ENCODE measurements at regions not wholly inside any gene's neighbourhood (a gene's known extent, or its start where the extent isn't known, plus 50 kb on each side); places are given as distances from the start of the nearest gene placed in this dataset.
"Not testable (repeated sequence)": the region's sequence is repeated elsewhere in the genome, so short reads cannot be mapped to it uniquely, and the experiment has no call there.

- H3K9me3 ChIP-seq = peaks cover 0 to 78% (median 7%) of the 10 kb centered on the region in 4 donors
- H3K4me3 ChIP-seq; H3K27ac ChIP-seq; DNase-seq (ENCODE audit: low spot score in 2 of 2); H3K4me1 ChIP-seq; H3K36me3 ChIP-seq; H3K27me3 ChIP-seq: not testable (repeated sequence)
- 82% methylated on average over 6 of the region's 6 CpGs for WGBS, 2 donors
These were observed 139.7 kb upstream of the TPTE start for GRCh38 chr21:10381687-10382060.

- H3K9me3 ChIP-seq = peaks cover 0 to 78% (median 9%) of the 10 kb centered on the region in 4 donors
These were observed 139.2 kb upstream of the TPTE start for GRCh38 chr21:10382135-10382534.

GRCh38 chr21:10382580-10382979, 138.8 kb upstream of the TPTE start:
- not testable (repeated sequence) for DNase-seq (ENCODE audit: low spot score in 2 of 2); H3K4me3 ChIP-seq; H3K27ac ChIP-seq; H3K4me1 ChIP-seq; H3K36me3 ChIP-seq; H3K27me3 ChIP-seq
- 69 to 71% methylated on average over 5 of the region's 5 CpGs for WGBS, 2 donors
- peaks cover 0 to 76% (median 10%) of the 10 kb centered on the region in 4 donors for H3K9me3 ChIP-seq

More at GRCh38 chr21:10382135-10382534, 139.2 kb upstream of the TPTE start:
- H3K27me3 ChIP-seq; H3K27ac ChIP-seq; H3K36me3 ChIP-seq; H3K4me3 ChIP-seq; H3K4me1 ChIP-seq; DNase-seq (ENCODE audit: low spot score in 2 of 2): not testable (repeated sequence)
- 64 to 77% methylated on average over 8 of the region's 8 CpGs for WGBS, 2 donors

DNA sequence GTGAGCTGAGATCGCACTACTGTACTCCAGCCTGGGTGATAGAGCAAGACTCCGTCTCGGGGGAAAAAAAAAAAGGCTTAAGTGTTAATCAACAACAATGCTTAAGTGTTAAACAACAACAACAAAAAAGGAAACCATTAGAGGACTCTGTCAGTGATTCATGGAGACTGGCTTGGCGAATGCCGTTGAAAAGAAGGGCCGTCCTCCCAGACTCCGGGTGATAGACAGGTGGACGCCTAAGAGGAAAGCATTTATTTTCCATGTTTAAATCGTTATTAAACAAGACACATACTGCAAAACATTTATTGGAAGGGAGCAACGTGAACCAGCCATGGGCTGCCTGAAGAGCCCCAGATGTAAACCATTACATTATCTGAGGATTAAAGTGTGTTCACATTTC, 137.8 kb upstream of the TPTE start:
- not testable (repeated sequence) for H3K4me1 ChIP-seq, H3K36me3 ChIP-seq, H3K27me3 ChIP-seq, H3K4me3 ChIP-seq, H3K27ac ChIP-seq
- WGBS, 2 donors = 77 to 79% methylated on average over 10 of the region's 10 CpGs
- DNase-seq (ENCODE audit: low spot score in 2 of 2) = peak in 1 of 2 donors; percentile 2
- peaks cover 0 to 75% (median 11%) of the 10 kb centered on the region in 4 donors for H3K9me3 ChIP-seq

- WGBS, 2 donors = 45 to 58% methylated on average over 3 of the region's 3 CpGs
- peaks cover 0 to 76% (median 15%) of the 10 kb centered on the region in 4 donors for H3K9me3 ChIP-seq
These were observed 137.0 kb upstream of the TPTE start for GRCh38 chr21:10384304-10384861.

GRCh38 chr21:10385202-10385601, 136.2 kb upstream of the TPTE start:
- peak in 1 of 2 donors; percentile 2 for DNase-seq (ENCODE audit: low spot score in 2 of 2)
- H3K36me3 ChIP-seq, H3K27me3 ChIP-seq, H3K27ac ChIP-seq, H3K4me3 ChIP-seq, H3K4me1 ChIP-seq: not testable (repeated sequence)
- WGBS, 2 donors = 81 to 82% methylated on average over 3 of the region's 3 CpGs
- peaks cover 0 to 73% (median 17%) of the 10 kb centered on the region in 4 donors for H3K9me3 ChIP-seq

More at GRCh38 chr21:10384304-10384861, 137.0 kb upstream of the TPTE start:
- H3K27ac ChIP-seq, H3K36me3 ChIP-seq, H3K4me1 ChIP-seq, H3K27me3 ChIP-seq, H3K4me3 ChIP-seq: not testable (repeated sequence)
- peak in 1 of 2 donors; percentile 1 for DNase-seq (ENCODE audit: low spot score in 2 of 2)

- H3K27ac ChIP-seq; H3K27me3 ChIP-seq; DNase-seq (ENCODE audit: low spot score in 2 of 2); H3K4me1 ChIP-seq; H3K36me3 ChIP-seq; H3K4me3 ChIP-seq: not testable (repeated sequence)
- H3K9me3 ChIP-seq = peaks cover 0 to 72% (median 15%) of the 10 kb centered on the region in 4 donors
- WGBS, 2 donors = 63 to 67% methylated on average over 13 of the region's 13 CpGs
These were observed 135.4 kb upstream of the TPTE start for GRCh38 chr21:10385898-10386527.

- H3K9me3 ChIP-seq = peaks cover 0 to 68% (median 17%) of the 10 kb centered on the region in 4 donors
- H3K36me3 ChIP-seq; H3K4me1 ChIP-seq; H3K27ac ChIP-seq; H3K4me3 ChIP-seq; H3K27me3 ChIP-seq; DNase-seq (ENCODE audit: low spot score in 2 of 2): not testable (repeated sequence)
- WGBS, 2 donors = 41 to 66% methylated on average over 3 of the region's 3 CpGs
These were observed 133.5 kb upstream of the TPTE start for GRCh38 chr21:10387692-10388450.

DNA sequence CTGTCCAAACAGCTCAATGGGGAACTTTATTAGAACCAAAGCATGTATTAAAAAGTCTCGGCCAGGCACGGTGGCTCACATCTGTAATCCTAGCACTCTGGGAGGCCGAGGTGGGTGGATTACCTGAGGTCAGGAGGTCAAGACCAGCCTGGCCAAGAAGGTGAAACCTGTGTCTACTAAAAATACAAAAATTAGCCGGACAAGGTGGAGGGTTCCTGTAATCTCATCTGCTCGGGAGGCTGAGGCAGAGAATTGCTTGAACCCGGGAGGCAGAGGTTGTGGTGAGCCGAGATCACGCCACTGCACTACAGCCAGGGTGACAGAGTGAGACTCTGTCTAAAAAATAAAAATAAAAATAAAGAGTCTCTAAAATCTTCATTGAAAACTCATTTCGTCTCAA, 132.8 kb upstream of the TPTE start:
- 63 to 65% methylated on average over 9 of the region's 9 CpGs for WGBS, 2 donors
- H3K4me3 ChIP-seq; H3K27ac ChIP-seq; H3K36me3 ChIP-seq; DNase-seq (ENCODE audit: low spot score in 2 of 2); H3K4me1 ChIP-seq; H3K27me3 ChIP-seq: not testable (repeated sequence)
- peaks cover 0 to 62% (median 17%) of the 10 kb centered on the region in 4 donors for H3K9me3 ChIP-seq

DNA sequence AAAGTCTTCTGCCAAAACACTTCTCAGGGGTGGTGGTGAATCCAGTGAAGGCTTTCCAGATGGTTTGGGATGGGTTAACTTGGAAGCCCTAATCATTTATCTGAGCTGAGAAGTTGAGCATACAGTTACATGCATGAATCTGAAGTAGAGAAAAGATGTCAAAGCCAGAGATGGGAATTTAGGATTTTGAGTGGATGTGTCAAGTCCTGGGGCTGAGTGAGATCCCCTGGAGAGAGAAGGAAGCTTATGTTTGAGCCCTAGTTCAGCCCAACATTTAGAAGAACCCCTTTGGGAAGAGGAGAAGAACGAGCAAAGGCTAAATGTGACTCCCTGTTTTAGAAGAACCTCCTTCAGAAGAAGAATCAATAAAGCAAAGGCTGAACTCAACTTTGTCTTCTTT, 129.1 kb upstream of the TPTE start:
- WGBS, 2 donors = 67% methylated on average over 1 of the region's 1 CpG; no CpG with 5 or more reads in 1 of the 2 donors
- peaks cover 0 to 38% (median 11%) of the 10 kb centered on the region in 4 donors for H3K9me3 ChIP-seq
- H3K4me1 ChIP-seq; DNase-seq (ENCODE audit: low spot score in 2 of 2); H3K4me3 ChIP-seq; H3K36me3 ChIP-seq; H3K27me3 ChIP-seq; H3K27ac ChIP-seq: not testable (repeated sequence)

DNA sequence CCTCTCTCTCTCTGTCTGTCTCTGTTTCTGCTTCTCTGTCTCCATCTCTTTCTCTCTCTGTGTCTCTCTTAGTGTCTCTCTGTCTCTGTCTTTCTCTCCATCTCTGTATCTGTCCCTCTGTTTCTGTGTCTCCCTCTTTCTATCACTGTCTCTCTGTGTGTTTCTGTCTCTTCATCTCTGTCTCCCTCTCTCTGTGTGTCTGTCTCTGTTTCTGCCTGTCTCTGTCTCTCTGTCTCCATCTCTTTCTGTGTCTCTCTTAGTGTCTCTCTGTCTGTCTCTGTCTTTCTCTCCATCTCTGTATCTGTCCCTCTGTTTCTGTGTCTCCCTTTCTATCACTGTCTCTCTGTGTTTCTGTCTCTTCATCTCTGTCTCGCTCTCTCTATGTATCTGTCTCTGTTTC, 125.4 kb upstream of the TPTE start:
- H3K27me3 ChIP-seq; DNase-seq (ENCODE audit: low spot score in 2 of 2); H3K27ac ChIP-seq; H3K36me3 ChIP-seq; H3K4me1 ChIP-seq; H3K4me3 ChIP-seq: not testable (repeated sequence)
- peaks cover 0 to 28% (median 2%) of the 10 kb centered on the region in 4 donors for H3K9me3 ChIP-seq
- WGBS, 2 donors = 50 to 54% methylated on average over 1 of the region's 1 CpG

DNA sequence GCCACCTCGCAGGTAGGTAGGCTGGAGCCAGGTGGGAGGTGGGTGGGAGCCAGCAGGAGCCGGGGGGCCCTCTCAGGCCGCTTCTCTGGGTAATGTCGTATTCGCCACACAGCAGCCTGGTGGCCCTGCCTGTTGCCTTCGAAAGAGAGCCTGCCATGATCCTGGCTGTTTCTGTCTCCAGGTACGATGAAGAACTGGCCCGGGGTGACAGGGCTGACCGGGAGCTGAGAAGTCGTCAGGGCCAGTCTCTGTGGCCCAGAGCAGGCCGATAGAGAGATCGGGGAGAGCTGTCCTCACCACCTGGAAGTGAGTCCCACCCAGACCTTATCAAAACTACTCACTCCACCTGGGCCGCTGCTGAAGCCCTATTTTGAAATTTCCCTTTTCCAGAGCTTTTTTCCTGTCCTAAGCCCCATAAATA, 123.9 kb upstream of the TPTE start:
- H3K9me3 ChIP-seq = peaks cover 0 to 36% (median 4%) of the 10 kb centered on the region in 4 donors
- not testable (repeated sequence) for H3K4me3 ChIP-seq; H3K36me3 ChIP-seq; H3K4me1 ChIP-seq; H3K27me3 ChIP-seq; H3K27ac ChIP-seq; DNase-seq (ENCODE audit: low spot score in 2 of 2)
- 73 to 75% methylated on average over 13 of the region's 13 CpGs for whole genome bisulfite sequencing, 2 donors

DNA sequence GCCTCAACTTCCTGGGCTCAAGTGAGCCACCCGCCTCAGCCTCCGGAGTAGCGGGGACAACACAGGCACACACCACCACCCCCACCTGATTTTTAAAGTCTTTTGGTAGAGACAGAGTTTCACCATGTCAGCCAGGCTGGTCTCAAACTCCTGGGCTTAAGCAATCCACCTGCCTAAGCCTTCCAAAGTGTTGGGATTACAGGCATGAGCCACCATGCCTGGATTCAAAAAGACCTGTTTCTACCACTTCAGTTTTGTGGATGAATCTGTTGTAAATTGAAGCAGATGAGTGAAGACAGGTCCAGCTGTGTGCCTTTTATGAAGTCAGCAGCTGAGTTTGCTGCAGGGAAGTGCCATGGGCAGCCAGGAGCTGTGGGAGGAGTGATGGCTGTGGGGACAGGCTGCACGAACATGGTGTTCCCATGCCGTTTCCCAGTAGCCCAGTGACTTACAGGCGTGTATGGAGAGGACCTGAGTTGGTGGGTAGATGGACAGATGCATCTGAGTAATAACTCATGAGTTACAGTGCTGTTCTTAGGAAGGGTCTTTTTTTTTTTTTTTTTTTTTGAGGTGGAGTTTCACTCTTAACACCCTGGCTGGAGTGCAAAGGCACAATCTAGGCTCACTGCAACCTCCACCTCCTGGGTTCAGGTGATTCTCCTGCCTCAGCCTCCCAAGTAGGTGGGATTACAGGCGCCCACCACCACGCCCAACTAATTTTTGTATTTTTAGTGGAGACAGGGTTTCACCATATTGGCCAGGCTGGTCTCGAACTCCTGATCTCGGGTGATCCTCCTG, 122.5 kb upstream of the TPTE start:
- DNase-seq (ENCODE audit: low spot score in 2 of 2); H3K4me3 ChIP-seq; H3K4me1 ChIP-seq; H3K27me3 ChIP-seq; H3K36me3 ChIP-seq; H3K27ac ChIP-seq: not testable (repeated sequence)
- 52 to 79% methylated on average over 2 to 4 of the region's 10 CpGs for WGBS, 2 donors
- H3K9me3 ChIP-seq = peaks cover 0 to 45% (median 7%) of the 10 kb centered on the region in 4 donors

Data from tibial nerve (tissue), 4 donors.